K562 (cell line): ENCODE measurements at regions not wholly inside any gene's neighbourhood (a gene's known extent, or its start where the extent isn't known, plus 50 kb on each side); places are given as distances from the start of the nearest gene placed in this dataset.

Experiments used
- ATAC-seq: fragments of 200-7000 bp; cut with Tn5 transposase; 3 replicates; pipeline ENCODE4 v1.9.1; 2020; ENCODE audit warnings: moderate library complexity
- BruUV-seq: library from RNA; stranded (reverse); fragments of 400-500 nt; replicated peaks from 2 replicates; lab custom pipeline; 2021; lab: Mats Ljungman, UMichigan
- CTCF ChIA-PET: fragments of 300-600 bp; formaldehyde crosslinking; extraction: SDS; loops from one replicate; lab custom pipeline; 2021; ENCODE audit warnings: low intra/inter-chr PET ratio; lab: Yijun Ruan, JAX
- POLR2A ChIA-PET: fragments of 300-600, 350-650 bp; sonication (Branson Sonifier 250); formaldehyde crosslinking; extraction: SDS; loops from one replicate; lab custom pipeline; 2021; ENCODE audit warnings: antibody characterized with exemption, inconsistent platforms; lab: Yijun Ruan, JAX
- DNase-seq, 4 experiments: peaks; one replicate each; pipeline versions ENCODE4 v3.0.0 to v3.0.0-alpha.2; 2011 to 2018; ENCODE audit warnings: low spot score in 3 of 4, mixed read lengths in 3 of 4; ENCODE audit errors: extremely low read depth in 1 of 4
- FAIRE-seq: peaks from 2 replicates; lab custom pipeline; 2011; peaks lifted over from hg19 to GRCh38; lab: Jason Lieb, UNC
- H2AFZ ChIP-seq: 2 replicates; pipeline ENCODE4 v1.6.0; 2011; ENCODE audit warnings: low read depth, low read length, control low read depth, inconsistent platforms
- H3K27ac ChIP-seq: fragments of 200-600 bp; 3 replicates; pipeline ENCODE4 v1.8.0; 2011; ENCODE audit warnings: low read depth, mild to moderate bottlenecking, control low read depth, inconsistent platforms, low read length, moderate library complexity, mixed read lengths; ENCODE audit errors: extremely low read depth
- H3K27me3 ChIP-seq, 2 experiments: fragments of 300-600 bp in 1 of 2; 2 replicates in 1 of 2; 3 replicates in 1 of 2; pipeline versions ENCODE4 v1.6.0 to v1.8.0; 2011; ENCODE audit warnings: inconsistent platforms in 2 of 2, low read length in 2 of 2, mild to moderate bottlenecking in 1 of 2, mixed read lengths in 1 of 2, moderate library complexity in 1 of 2; ENCODE audit not compliant: control insufficient read depth in 2 of 2, insufficient read depth in 2 of 2
- H3K36me3 ChIP-seq: fragments of 300-600 bp; 3 replicates; pipeline ENCODE4 v1.8.0; 2011; ENCODE audit warnings: mild to moderate bottlenecking, low read length, inconsistent platforms; ENCODE audit not compliant: control insufficient read depth, insufficient read depth
- H3K4me1 ChIP-seq, 2 experiments: fragments of 200-600 bp in 1 of 2; replicated peaks in 1 of 2; 2 replicates in 1 of 2; 3 replicates in 1 of 2; pipeline versions ENCODE4 v1.5.1 to v1.8.0; 2011; ENCODE audit warnings: inconsistent platforms in 2 of 2, low read length in 2 of 2, mild to moderate bottlenecking in 1 of 2, mixed read lengths in 1 of 2, moderate library complexity in 1 of 2; ENCODE audit not compliant: control insufficient read depth in 2 of 2, insufficient read depth in 2 of 2
- H3K4me2 ChIP-seq: 2 replicates; pipeline ENCODE4 v1.6.1; 2011; ENCODE audit warnings: low read length, control low read depth, inconsistent platforms, mixed read lengths; ENCODE audit not compliant: insufficient read depth
- H3K4me3 ChIP-seq: fragments of 200-600 bp; sonication (generic), shearing (Covaris generic); 2 replicates; pipeline ENCODE4 v1.5.1; 2016; ENCODE audit warnings: control low read depth, inconsistent platforms
- H3K79me2 ChIP-seq: fragments of 200-600 bp; 3 replicates; pipeline ENCODE4 v1.8.0; 2011; ENCODE audit warnings: low read length, inconsistent platforms; ENCODE audit not compliant: control insufficient read depth, insufficient read depth
- H3K9ac ChIP-seq, 2 experiments: 2 replicates each; pipeline versions ENCODE4 v1.6.0 to v1.6.1; 2011; ENCODE audit warnings: low read depth in 2 of 2, low read length in 2 of 2, control low read depth in 1 of 2, inconsistent platforms in 1 of 2, mild to moderate bottlenecking in 1 of 2, mixed read lengths in 1 of 2; ENCODE audit not compliant: insufficient read depth in 1 of 2
- H3K9me1 ChIP-seq: one replicate; pipeline ENCODE4 v1.6.0; 2011; ENCODE audit warnings: inconsistent platforms, mild to moderate bottlenecking, low read length, moderate library complexity; ENCODE audit not compliant: control insufficient read depth, insufficient read depth
- H3K9me3 ChIP-seq: replicated peaks from 2 replicates; pipeline ENCODE4 v1.5.1; 2011; ENCODE audit warnings: low read depth, low read length, inconsistent platforms; ENCODE audit not compliant: control insufficient read depth, insufficient read depth
- H4K20me1 ChIP-seq: replicated peaks from 2 replicates; pipeline ENCODE4 v1.6.1; 2011; ENCODE audit warnings: low read length, inconsistent platforms, mixed read lengths; ENCODE audit not compliant: control insufficient read depth, insufficient read depth
- CBFB ChIP-seq: sonication (generic); formaldehyde crosslinking; IDR thresholded peaks from 2 replicates; pipeline ENCODE4 v1.4.0; 2020; ENCODE audit warnings: mild to moderate bottlenecking, missing genetic modification reagents
- CHCHD3 ChIP-seq: fragments of 250-450 bp; sonication (Bioruptor Pico); IDR thresholded peaks from 2 replicates; pipeline ENCODE4 v2.1.2; 2022; ENCODE audit warnings: mild to moderate bottlenecking
- CTBP1 ChIP-seq: fragments of 450-650 bp; IDR thresholded peaks from 2 replicates; pipeline ENCODE4 v1.6.1; 2016; ENCODE audit warnings: borderline replicate concordance
- ESRRB ChIP-seq: fragments of 250-450 bp; sonication (Bioruptor Pico); IDR thresholded peaks from 2 replicates; pipeline ENCODE4 v1.5.0; 2020; ENCODE audit warnings: mild to moderate bottlenecking, moderate library complexity, borderline replicate concordance
- GATAD2A ChIP-seq: fragments of 450-650 bp; IDR thresholded peaks from 2 replicates; pipeline ENCODE4 v1.6.1; 2017
- HDGF ChIP-seq: fragments of 450-650 bp; IDR thresholded peaks from 2 replicates; pipeline ENCODE4 v1.6.1; 2016
- KDM4B ChIP-seq, 2 experiments: fragments of 450-650 bp in 1 of 2; sonication (generic) in 1 of 2; IDR thresholded peaks; 2 replicates each; pipeline ENCODE4 v1.6.1; 2016 to 2017; ENCODE audit warnings: borderline replicate concordance in 2 of 2, antibody characterized with exemption in 1 of 2, low read depth in 1 of 2, mild to moderate bottlenecking in 1 of 2
- NELFE ChIP-seq: IDR thresholded peaks from 2 replicates; pipeline ENCODE4 v1.6.1; 2011; ENCODE audit warnings: mild to moderate bottlenecking; ENCODE audit not compliant: insufficient read depth, insufficient read length
- POLR2H ChIP-seq: IDR thresholded peaks from 2 replicates; pipeline ENCODE4 v1.6.1; 2016; ENCODE audit warnings: missing genetic modification characterization, low read depth, mild to moderate bottlenecking, control low read depth, missing compliant biosample characterization, moderate library complexity
- RFX7 ChIP-seq: fragments of 250-450 bp; sonication (Bioruptor Pico); IDR thresholded peaks from 2 replicates; pipeline ENCODE4 v1.5.1; 2021; ENCODE audit warnings: mild to moderate bottlenecking
- SMAD2 ChIP-seq: fragments of 150-350 bp; IDR thresholded peaks from 2 replicates; pipeline ENCODE4 v1.6.1; 2014; ENCODE audit warnings: low read depth, mild to moderate bottlenecking, low read length
- SRF ChIP-seq, 2 experiments: fragments of 250-450, 450-650 bp in 1 of 2; sonication (Bioruptor Pico) in 1 of 2; sonication (generic) in 1 of 2; formaldehyde crosslinking; IDR thresholded peaks; 2 replicates each; pipeline versions ENCODE4 v1.5.0 to v1.5.1; 2020 to 2022; ENCODE audit warnings: mild to moderate bottlenecking in 1 of 2, missing genetic modification reagents in 1 of 2
- ZBTB1 ChIP-seq: sonication (generic); formaldehyde crosslinking; IDR thresholded peaks from 2 replicates; pipeline ENCODE4 v1.8.1; 2023; ENCODE audit warnings: missing genetic modification reagents, low read depth, mild to moderate bottlenecking, borderline replicate concordance
- ZNF23 ChIP-seq: fragments of 250-450 bp; sonication (Bioruptor Pico); IDR thresholded peaks from 2 replicates; pipeline ENCODE4 v1.4.0; 2020; ENCODE audit warnings: mild to moderate bottlenecking
- WGBS: fragments of 100-300 bp; shearing (Covaris generic); methylation state at CpG from one replicate; pipeline ENCODE4 v1.1.6; 2016; ENCODE audit warnings: low coverage, mixed read lengths; ENCODE audit not compliant: insufficient coverage; ENCODE audit errors: missing lambda C conversion rate; 5-methylcytosine and 5-hydroxymethylcytosine counted together
- in situ Hi-C: fragments of 300-500 bp; cut with MboI; formaldehyde crosslinking; loops from 4 replicates; pipeline ENCODE4 v1.15.0; 2018; ENCODE audit warnings: inconsistent platforms, mixed read lengths
- intact Hi-C: fragments of 100-400 bp; cut with micrococcal nuclease; formaldehyde crosslinking; loops from 2 replicates; pipeline ENCODE4 v1.14.2; 2022
- TF ChIP-seq, protein P1 (sequence below): fragments of 150-350 bp; IDR thresholded peaks from 2 replicates; pipeline ENCODE4 v1.6.1; 2014; ENCODE audit warnings: low read depth, mild to moderate bottlenecking, low read length, borderline replicate concordance
- TF ChIP-seq, protein P2 (sequence below): fragments of 250-450 bp; sonication (Bioruptor Pico); IDR thresholded peaks from 2 replicates; pipeline ENCODE4 v1.8.0; 2021; ENCODE audit warnings: moderate library complexity, mild to moderate bottlenecking, inconsistent platforms

DNA sequence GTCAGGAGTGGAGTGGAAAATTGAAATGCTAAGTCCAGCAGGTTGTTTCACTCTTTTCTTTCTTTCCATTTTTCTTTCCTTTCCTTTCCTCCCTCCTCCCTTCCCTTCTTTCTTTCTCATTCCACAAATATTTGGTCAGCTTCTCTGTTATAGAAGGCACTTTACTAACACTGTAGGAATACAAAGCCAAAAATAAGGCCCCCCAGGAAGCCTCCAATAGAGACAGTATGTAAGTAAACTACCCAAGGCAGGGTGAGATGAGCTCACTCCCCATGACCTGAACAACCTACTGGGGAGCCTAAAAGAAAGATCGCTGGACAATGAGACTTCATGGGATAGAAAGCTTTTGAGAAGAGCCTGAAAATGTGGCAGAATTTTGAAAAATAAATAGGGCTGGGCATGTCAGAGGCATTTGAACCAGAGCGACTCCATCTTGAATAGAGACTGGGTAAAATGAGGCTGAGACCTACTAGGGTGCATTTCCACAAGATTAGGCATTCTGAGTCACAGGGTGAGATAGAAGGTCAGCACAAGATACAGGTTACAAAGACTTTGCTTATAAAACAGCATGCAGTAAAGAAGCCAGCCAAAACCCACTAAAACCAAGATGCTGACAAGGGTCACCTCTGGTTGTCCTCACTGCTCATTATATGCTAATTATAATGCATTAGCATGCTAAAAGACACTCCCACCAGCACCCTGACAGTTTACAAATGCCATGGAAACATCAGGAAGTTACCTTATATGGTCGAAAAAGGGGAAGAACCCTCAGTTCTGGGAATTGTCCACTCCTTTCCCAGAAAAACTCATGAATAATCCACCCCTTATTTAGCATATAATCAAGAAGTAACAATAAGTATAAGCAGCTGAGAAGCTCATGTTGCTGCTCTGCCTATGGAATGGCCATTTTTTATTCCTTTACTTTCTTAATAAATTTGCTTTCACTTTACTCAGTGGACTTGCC lies 158.9 kb upstream of the EGFLAM start (continued):
- TF ChIP-seq NELFE = no peak

DNA sequence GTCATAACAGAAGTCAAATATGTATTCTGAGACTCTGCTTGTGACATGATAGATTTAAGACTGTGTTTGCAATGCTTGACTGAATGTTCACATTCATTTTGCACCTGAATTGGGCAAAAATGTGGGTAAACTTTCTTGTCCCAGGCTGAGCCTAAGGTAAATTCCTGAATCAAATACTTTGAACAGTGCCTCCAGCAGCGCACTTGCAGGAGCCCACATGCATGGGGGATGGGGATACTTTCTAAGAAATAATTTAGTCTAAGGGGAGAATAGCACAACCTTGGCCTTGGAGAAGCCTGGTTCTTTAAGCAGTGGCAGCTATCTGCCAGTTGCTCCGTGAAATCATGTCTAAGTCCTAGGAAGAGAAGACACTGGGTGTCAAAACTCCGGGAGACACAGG lies 163.5 kb upstream of the EGFLAM start:
- H3K36me3 ChIP-seq = no peaks in the 10 kb centered on the region
- H3K4me2 ChIP-seq = no peak overlapping the region
- no TSS peak for BruUV-seq
- H3K9ac ChIP-seq = no peak overlapping the region
- ATAC-seq (no peak), DNase-seq (no peak), FAIRE-seq (no peak)
- H3K27me3 ChIP-seq = peaks cover 0 to 5% of the 10 kb centered on the region in 2 experiments; a peak in 2 of 5 replicates
- H2AFZ ChIP-seq = no peak overlapping the region
- H3K27ac ChIP-seq = no peak overlapping the region
- H3K4me1 ChIP-seq = no peaks in the 10 kb centered on the region
- H4K20me1 ChIP-seq = no peaks in the 10 kb centered on the region
- in situ Hi-C loops = no loop called here
- 0% methylated on average over 3 of the region's 3 CpGs for WGBS
- H3K9me1 ChIP-seq = no peaks in the 10 kb centered on the region
- no peaks in the 10 kb centered on the region for H3K9me3 ChIP-seq
- H3K4me3 ChIP-seq = no peak overlapping the region
- intact Hi-C loops = no loop called here
- ChIA-PET POLR2A (interaction anchor here (1.1 kb wide), 1 partner anchor 12 kb away, joined by 3 read pairs; no protein-coding TSS in a partner anchor), CTCF (no interaction called here)
- H3K79me2 ChIP-seq = no peaks in the 10 kb centered on the region
- TF ChIP-seq CHCHD3 (CRISPR knock-in tag) (no peak), SRF (CRISPR knock-in tag; IDR thresholded peaks at IDR 0.05) (no peak), ESRRB (no peak), RFX7 (no peak), GATAD2A (no peak), KDM4B (IDR thresholded peaks at IDR 0.05; ENCODE audit: borderline replicate concordance in 2 of 2, low read depth in 1 of 2) (no peak), ZNF23 (CRISPR knock-in tag) (no peak), CBFB (CRISPR knock-in tag) (no peak), HDGF (no peak), CTBP1 (no peak), SMAD2 (no peak), ZBTB1 (CRISPR knock-in tag) (no peak), POLR2H (no peak)
- TF ChIP-seq, protein P1, sequence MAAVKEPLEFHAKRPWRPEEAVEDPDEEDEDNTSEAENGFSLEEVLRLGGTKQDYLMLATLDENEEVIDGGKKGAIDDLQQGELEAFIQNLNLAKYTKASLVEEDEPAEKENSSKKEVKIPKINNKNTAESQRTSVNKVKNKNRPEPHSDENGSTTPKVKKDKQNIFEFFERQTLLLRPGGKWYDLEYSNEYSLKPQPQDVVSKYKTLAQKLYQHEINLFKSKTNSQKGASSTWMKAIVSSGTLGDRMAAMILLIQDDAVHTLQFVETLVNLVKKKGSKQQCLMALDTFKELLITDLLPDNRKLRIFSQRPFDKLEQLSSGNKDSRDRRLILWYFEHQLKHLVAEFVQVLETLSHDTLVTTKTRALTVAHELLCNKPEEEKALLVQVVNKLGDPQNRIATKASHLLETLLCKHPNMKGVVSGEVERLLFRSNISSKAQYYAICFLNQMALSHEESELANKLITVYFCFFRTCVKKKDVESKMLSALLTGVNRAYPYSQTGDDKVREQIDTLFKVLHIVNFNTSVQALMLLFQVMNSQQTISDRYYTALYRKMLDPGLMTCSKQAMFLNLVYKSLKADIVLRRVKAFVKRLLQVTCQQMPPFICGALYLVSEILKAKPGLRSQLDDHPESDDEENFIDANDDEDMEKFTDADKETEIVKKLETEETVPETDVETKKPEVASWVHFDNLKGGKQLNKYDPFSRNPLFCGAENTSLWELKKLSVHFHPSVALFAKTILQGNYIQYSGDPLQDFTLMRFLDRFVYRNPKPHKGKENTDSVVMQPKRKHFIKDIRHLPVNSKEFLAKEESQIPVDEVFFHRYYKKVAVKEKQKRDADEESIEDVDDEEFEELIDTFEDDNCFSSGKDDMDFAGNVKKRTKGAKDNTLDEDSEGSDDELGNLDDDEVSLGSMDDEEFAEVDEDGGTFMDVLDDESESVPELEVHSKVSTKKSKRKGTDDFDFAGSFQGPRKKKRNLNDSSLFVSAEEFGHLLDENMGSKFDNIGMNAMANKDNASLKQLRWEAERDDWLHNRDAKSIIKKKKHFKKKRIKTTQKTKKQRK = no peak
- TF ChIP-seq, protein P2, sequence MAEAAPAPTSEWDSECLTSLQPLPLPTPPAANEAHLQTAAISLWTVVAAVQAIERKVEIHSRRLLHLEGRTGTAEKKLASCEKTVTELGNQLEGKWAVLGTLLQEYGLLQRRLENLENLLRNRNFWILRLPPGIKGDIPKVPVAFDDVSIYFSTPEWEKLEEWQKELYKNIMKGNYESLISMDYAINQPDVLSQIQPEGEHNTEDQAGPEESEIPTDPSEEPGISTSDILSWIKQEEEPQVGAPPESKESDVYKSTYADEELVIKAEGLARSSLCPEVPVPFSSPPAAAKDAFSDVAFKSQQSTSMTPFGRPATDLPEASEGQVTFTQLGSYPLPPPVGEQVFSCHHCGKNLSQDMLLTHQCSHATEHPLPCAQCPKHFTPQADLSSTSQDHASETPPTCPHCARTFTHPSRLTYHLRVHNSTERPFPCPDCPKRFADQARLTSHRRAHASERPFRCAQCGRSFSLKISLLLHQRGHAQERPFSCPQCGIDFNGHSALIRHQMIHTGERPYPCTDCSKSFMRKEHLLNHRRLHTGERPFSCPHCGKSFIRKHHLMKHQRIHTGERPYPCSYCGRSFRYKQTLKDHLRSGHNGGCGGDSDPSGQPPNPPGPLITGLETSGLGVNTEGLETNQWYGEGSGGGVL = no peak
